Activated naive CD4-positive, alpha-beta T cell treated with anti-CD3 and anti-CD28 coated beads, Interleukin-2, amount 50 U/mL, for 24 hours (primary cell): ENCODE measurements at regions not wholly inside any gene's neighbourhood (a gene's known extent, or its start where the extent isn't known, plus 50 kb on each side); places are given as distances from the start of the nearest gene placed in this dataset.
"Not testable (repeated sequence)": the region's sequence is repeated elsewhere in the genome, so short reads cannot be mapped to it uniquely, and the experiment has no call there.

ENCODE experiments used
- H3K27ac Mint-ChIP-seq: one replicate; pipeline ENCODE4 v1.8.0; 2021; ENCODE audit warnings: mild to moderate bottlenecking, mixed read lengths
- H3K27me3 Mint-ChIP-seq: one replicate; pipeline ENCODE4 v1.8.0; 2021; ENCODE audit warnings: mixed read lengths
- H3K36me3 Mint-ChIP-seq: one replicate; pipeline ENCODE4 v1.8.0; 2021; ENCODE audit warnings: mixed read lengths
- H3K4me1 Mint-ChIP-seq: one replicate; pipeline ENCODE4 v1.8.0; 2021; ENCODE audit warnings: mixed read lengths
- H3K4me3 Mint-ChIP-seq: one replicate; pipeline ENCODE4 v1.8.0; 2021; ENCODE audit warnings: mild to moderate bottlenecking, mixed read lengths
- H3K9me3 Mint-ChIP-seq: one replicate; pipeline ENCODE4 v1.8.0; 2021; ENCODE audit warnings: mixed read lengths

GRCh38 chr9:109993250-109993978 lies 213.4 kb downstream of the PALM2AKAP2 start:
- Mint-ChIP-seq H3K4me3 (no peak overlapping the region), H3K27ac (no peak overlapping the region), H3K27me3 (no peaks in the 10 kb centered on the region), H3K9me3 (no peaks in the 10 kb centered on the region), H3K4me1 (no peaks in the 10 kb centered on the region), H3K36me3 (peaks cover 3% of the 10 kb centered on the region)

- Mint-ChIP-seq H3K27me3 (no peaks in the 10 kb centered on the region), H3K4me1 (no peaks in the 10 kb centered on the region), H3K36me3 (peaks cover 3% of the 10 kb centered on the region), H3K9me3 (no peaks in the 10 kb centered on the region), H3K27ac (no peak overlapping the region), H3K4me3 (no peak overlapping the region)
Measured at GRCh38 chr9:109994141-109994540, 213.8 kb downstream of the C9orf152 start.

- H3K36me3 Mint-ChIP-seq, result peaks cover 6% of the 10 kb centered on the region
- H3K4me3 Mint-ChIP-seq, result no peak overlapping the region
- no peaks in the 10 kb centered on the region for H3K4me1 Mint-ChIP-seq
- H3K9me3 Mint-ChIP-seq, result no peaks in the 10 kb centered on the region
- no peak overlapping the region for H3K27ac Mint-ChIP-seq
- no peaks in the 10 kb centered on the region for H3K27me3 Mint-ChIP-seq
Measured at GRCh38 chr9:109996936-109997580, 210.9 kb downstream of the C9orf152 start.

GRCh38 chr9:109997682-109998081 lies 210.3 kb downstream of the C9orf152 start:
- Mint-ChIP-seq H3K9me3 (no peaks in the 10 kb centered on the region), H3K27ac (no peak overlapping the region), H3K4me3 (no peak overlapping the region), H3K36me3 (peaks cover 6% of the 10 kb centered on the region), H3K27me3 (no peaks in the 10 kb centered on the region), H3K4me1 (no peaks in the 10 kb centered on the region)

GRCh38 chr9:110005521-110005920 lies 202.4 kb downstream of the C9orf152 start:
- H3K27ac Mint-ChIP-seq, H3K27me3 Mint-ChIP-seq: not testable (repeated sequence)
- Mint-ChIP-seq H3K36me3 (peaks cover 24% of the 10 kb centered on the region), H3K4me3 (peak overlapping the region; percentile 60), H3K4me1 (peaks cover 30% of the 10 kb centered on the region), H3K9me3 (peaks cover 21% of the 10 kb centered on the region)

- H3K4me3 Mint-ChIP-seq, result no peak overlapping the region
- H3K9me3 Mint-ChIP-seq, result peaks cover 21% of the 10 kb centered on the region
- no peaks in the 10 kb centered on the region for H3K27me3 Mint-ChIP-seq
- peaks cover 30% of the 10 kb centered on the region for H3K4me1 Mint-ChIP-seq
- no peak overlapping the region for H3K27ac Mint-ChIP-seq
- H3K36me3 Mint-ChIP-seq, result peaks cover 22% of the 10 kb centered on the region
Measured at GRCh38 chr9:110006657-110007056, 201.3 kb downstream of the C9orf152 start.

- Mint-ChIP-seq H3K4me3 (no peak overlapping the region), H3K4me1 (peaks cover 30% of the 10 kb centered on the region), H3K36me3 (peaks cover 22% of the 10 kb centered on the region), H3K9me3 (peaks cover 21% of the 10 kb centered on the region), H3K27me3 (no peaks in the 10 kb centered on the region), H3K27ac (no peak overlapping the region)
Measured at GRCh38 chr9:110007477-110008270, 200.3 kb downstream of the C9orf152 start.

- Mint-ChIP-seq H3K4me3 (no peak overlapping the region), H3K27ac (no peak overlapping the region), H3K27me3 (no peaks in the 10 kb centered on the region), H3K4me1 (peaks cover 30% of the 10 kb centered on the region), H3K9me3 (peaks cover 16% of the 10 kb centered on the region), H3K36me3 (peaks cover 22% of the 10 kb centered on the region)
Measured at GRCh38 chr9:110008663-110009062, 199.3 kb downstream of the C9orf152 start.

GRCh38 chr9:110011628-110012320 lies 196.2 kb downstream of the C9orf152 start:
- peaks cover 8% of the 10 kb centered on the region for H3K36me3 Mint-ChIP-seq
- peaks cover 6% of the 10 kb centered on the region for H3K9me3 Mint-ChIP-seq
- no peaks in the 10 kb centered on the region for H3K27me3 Mint-ChIP-seq
- peaks cover 8% of the 10 kb centered on the region for H3K4me1 Mint-ChIP-seq
- no peak overlapping the region for H3K27ac Mint-ChIP-seq
- H3K4me3 Mint-ChIP-seq, result no peak overlapping the region

- H3K27ac Mint-ChIP-seq, result no peak overlapping the region
- H3K4me3 Mint-ChIP-seq, result no peak overlapping the region
- peaks cover under 1% of the 10 kb centered on the region for H3K4me1 Mint-ChIP-seq
- H3K9me3 Mint-ChIP-seq, result no peaks in the 10 kb centered on the region
- H3K27me3 Mint-ChIP-seq, result no peaks in the 10 kb centered on the region
- peaks cover 3% of the 10 kb centered on the region for H3K36me3 Mint-ChIP-seq
Measured at GRCh38 chr9:110013064-110013463, 194.9 kb downstream of the C9orf152 start.

- H3K4me3 Mint-ChIP-seq, result no peak overlapping the region
- no peak overlapping the region for H3K27ac Mint-ChIP-seq
- H3K4me1 Mint-ChIP-seq, result no peaks in the 10 kb centered on the region
- H3K27me3 Mint-ChIP-seq, result no peaks in the 10 kb centered on the region
- H3K36me3 Mint-ChIP-seq, result peaks cover 3% of the 10 kb centered on the region
- H3K9me3 Mint-ChIP-seq, result no peaks in the 10 kb centered on the region
Measured at GRCh38 chr9:110015759-110016158, 192.2 kb downstream of the C9orf152 start.

- no peaks in the 10 kb centered on the region for H3K27me3 Mint-ChIP-seq
Measured at GRCh38 chr9:110016340-110016739, 191.6 kb downstream of the C9orf152 start.

GRCh38 chr9:110020216-110020615 lies 187.7 kb downstream of the C9orf152 start:
- H3K4me1 Mint-ChIP-seq, H3K36me3 Mint-ChIP-seq, H3K4me3 Mint-ChIP-seq, H3K27ac Mint-ChIP-seq, H3K27me3 Mint-ChIP-seq, H3K9me3 Mint-ChIP-seq: not testable (repeated sequence)

More at GRCh38 chr9:110016340-110016739, 191.6 kb downstream of the C9orf152 start:
- no peaks in the 10 kb centered on the region for H3K4me1 Mint-ChIP-seq
- H3K9me3 Mint-ChIP-seq, result no peaks in the 10 kb centered on the region
- no peak overlapping the region for H3K4me3 Mint-ChIP-seq
- peaks cover 3% of the 10 kb centered on the region for H3K36me3 Mint-ChIP-seq
- no peak overlapping the region for H3K27ac Mint-ChIP-seq

GRCh38 chr9:110021891-110022290 lies 186.1 kb downstream of the C9orf152 start:
- peaks cover 6% of the 10 kb centered on the region for H3K4me1 Mint-ChIP-seq
- no peak overlapping the region for H3K4me3 Mint-ChIP-seq
- peak overlapping the region; percentile 4 for H3K27ac Mint-ChIP-seq
- H3K36me3 Mint-ChIP-seq, result no peaks in the 10 kb centered on the region
- no peaks in the 10 kb centered on the region for H3K27me3 Mint-ChIP-seq
- H3K9me3 Mint-ChIP-seq, result no peaks in the 10 kb centered on the region

- not testable (repeated sequence) for H3K9me3 Mint-ChIP-seq, H3K27ac Mint-ChIP-seq, H3K4me3 Mint-ChIP-seq, H3K4me1 Mint-ChIP-seq, H3K36me3 Mint-ChIP-seq, H3K27me3 Mint-ChIP-seq
Measured at GRCh38 chr9:110023221-110023620, 184.7 kb downstream of the C9orf152 start.
